ENCODE measurements at regions not wholly inside any gene's neighbourhood (a gene's known extent, or its start where the extent isn't known, plus 50 kb on each side); places are given as distances from the start of the nearest gene placed in this dataset.

DNA sequence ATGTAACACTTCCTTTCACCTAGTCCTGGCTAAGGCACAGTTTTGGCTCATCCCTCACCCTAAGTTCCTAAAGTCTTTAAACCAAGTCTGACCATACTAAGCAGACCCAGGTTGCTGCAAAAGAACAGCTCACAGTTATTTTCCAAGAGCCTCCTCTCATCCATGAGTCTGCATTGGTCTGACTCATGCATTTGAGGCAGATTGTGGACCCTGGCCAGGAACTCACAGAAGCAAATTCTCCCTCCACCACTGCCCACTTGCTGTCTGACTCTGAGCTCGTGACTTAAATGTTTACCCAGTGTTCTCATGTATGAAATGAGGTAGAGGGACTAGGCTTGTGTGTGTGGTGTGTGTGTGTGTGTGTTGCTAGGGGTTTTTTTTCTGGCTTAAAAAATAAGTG lies 1272.8 kb downstream of the TYW1 start:
- H4K20me1 ChIP-seq (ENCODE audit: insufficient read depth, low read length), result no peaks in the 10 kb centered on the region
- no peak overlapping the region for H2AFZ ChIP-seq (ENCODE audit: low read depth, low read length)
- H3K4me1 ChIP-seq (ENCODE audit: insufficient read depth, low read length), result no peaks in the 10 kb centered on the region
- H3K27me3 ChIP-seq (ENCODE audit: insufficient read depth, low read length, poor library complexity), result no peaks in the 10 kb centered on the region
- ATAC-seq (ENCODE audit: insufficient read depth, low read depth) (no peak), DNase-seq (no peak)
- H3K36me3 ChIP-seq (ENCODE audit: insufficient read depth, low read length), result no peaks in the 10 kb centered on the region
- H3K4me3 ChIP-seq (ENCODE audit: low read depth in 1 of 2, low read length in 2 of 2), result no peak overlapping the region
- H3K9me3 ChIP-seq (ENCODE audit: insufficient read depth, low read length, severe bottlenecking), result peaks cover 25% of the 10 kb centered on the region
- TF ChIP-seq, protein P1, sequence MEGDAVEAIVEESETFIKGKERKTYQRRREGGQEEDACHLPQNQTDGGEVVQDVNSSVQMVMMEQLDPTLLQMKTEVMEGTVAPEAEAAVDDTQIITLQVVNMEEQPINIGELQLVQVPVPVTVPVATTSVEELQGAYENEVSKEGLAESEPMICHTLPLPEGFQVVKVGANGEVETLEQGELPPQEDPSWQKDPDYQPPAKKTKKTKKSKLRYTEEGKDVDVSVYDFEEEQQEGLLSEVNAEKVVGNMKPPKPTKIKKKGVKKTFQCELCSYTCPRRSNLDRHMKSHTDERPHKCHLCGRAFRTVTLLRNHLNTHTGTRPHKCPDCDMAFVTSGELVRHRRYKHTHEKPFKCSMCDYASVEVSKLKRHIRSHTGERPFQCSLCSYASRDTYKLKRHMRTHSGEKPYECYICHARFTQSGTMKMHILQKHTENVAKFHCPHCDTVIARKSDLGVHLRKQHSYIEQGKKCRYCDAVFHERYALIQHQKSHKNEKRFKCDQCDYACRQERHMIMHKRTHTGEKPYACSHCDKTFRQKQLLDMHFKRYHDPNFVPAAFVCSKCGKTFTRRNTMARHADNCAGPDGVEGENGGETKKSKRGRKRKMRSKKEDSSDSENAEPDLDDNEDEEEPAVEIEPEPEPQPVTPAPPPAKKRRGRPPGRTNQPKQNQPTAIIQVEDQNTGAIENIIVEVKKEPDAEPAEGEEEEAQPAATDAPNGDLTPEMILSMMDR (IDR thresholded peaks at IDR 0.05; ENCODE audit: borderline replicate concordance, extremely low read depth, low read length, poor library complexity, severe bottlenecking), result no peak
- no peak for TF ChIP-seq EZH2 (IDR thresholded peaks at IDR 0.05; ENCODE audit: borderline replicate concordance, low read depth, low read length, severe bottlenecking)
- H3K9ac ChIP-seq (ENCODE audit: low read depth, low read length), result no peak overlapping the region
- H3K4me2 ChIP-seq (ENCODE audit: insufficient read depth, low read length), result no peak overlapping the region
- no peaks in the 10 kb centered on the region for H3K79me2 ChIP-seq (ENCODE audit: insufficient read depth, low read length)
- H3K27ac ChIP-seq (ENCODE audit: low read length), result no peak overlapping the region

DNA sequence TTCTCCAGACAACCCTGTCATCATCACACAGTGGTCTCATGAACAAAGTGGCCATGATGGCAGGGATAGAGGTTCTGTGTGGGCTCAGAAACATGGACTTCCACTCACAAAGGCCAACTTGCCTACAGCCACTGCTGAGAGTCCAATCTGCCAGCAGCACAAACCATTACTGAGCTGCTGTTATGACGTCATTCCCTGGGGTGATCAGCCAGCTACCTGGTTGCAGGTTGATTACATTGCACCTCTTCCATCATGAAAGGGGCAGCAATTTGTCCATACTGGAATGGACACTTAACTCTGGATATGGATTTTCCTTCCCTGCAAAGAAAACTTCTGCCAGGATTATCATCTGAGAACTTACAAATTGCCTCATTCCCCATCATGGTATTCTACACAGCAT lies 1275.9 kb downstream of the TYW1 start:
- no peak overlapping the region for H2AFZ ChIP-seq (ENCODE audit: low read depth, low read length)
- no peaks in the 10 kb centered on the region for H3K79me2 ChIP-seq (ENCODE audit: insufficient read depth, low read length)
- no peaks in the 10 kb centered on the region for H3K4me1 ChIP-seq (ENCODE audit: insufficient read depth, low read length)
- no peaks in the 10 kb centered on the region for H3K27me3 ChIP-seq (ENCODE audit: insufficient read depth, low read length, poor library complexity)
- DNase-seq (no peak), ATAC-seq (ENCODE audit: insufficient read depth, low read depth) (no peak)
- H3K36me3 ChIP-seq (ENCODE audit: insufficient read depth, low read length), result no peaks in the 10 kb centered on the region
- no peak overlapping the region for H3K4me3 ChIP-seq (ENCODE audit: low read depth in 1 of 2, low read length in 2 of 2)
- no peaks in the 10 kb centered on the region for H4K20me1 ChIP-seq (ENCODE audit: insufficient read depth, low read length)
- TF ChIP-seq, protein P1 (IDR thresholded peaks at IDR 0.05; ENCODE audit: borderline replicate concordance, extremely low read depth, low read length, poor library complexity, severe bottlenecking), result no peak
- TF ChIP-seq EZH2 (IDR thresholded peaks at IDR 0.05; ENCODE audit: borderline replicate concordance, low read depth, low read length, severe bottlenecking), result no peak
- H3K9ac ChIP-seq (ENCODE audit: low read depth, low read length), result no peak overlapping the region
- no peak overlapping the region for H3K4me2 ChIP-seq (ENCODE audit: insufficient read depth, low read length)
- H3K9me3 ChIP-seq (ENCODE audit: insufficient read depth, low read length, severe bottlenecking), result peaks cover 5% of the 10 kb centered on the region
- no peak overlapping the region for H3K27ac ChIP-seq (ENCODE audit: low read length)

DNA sequence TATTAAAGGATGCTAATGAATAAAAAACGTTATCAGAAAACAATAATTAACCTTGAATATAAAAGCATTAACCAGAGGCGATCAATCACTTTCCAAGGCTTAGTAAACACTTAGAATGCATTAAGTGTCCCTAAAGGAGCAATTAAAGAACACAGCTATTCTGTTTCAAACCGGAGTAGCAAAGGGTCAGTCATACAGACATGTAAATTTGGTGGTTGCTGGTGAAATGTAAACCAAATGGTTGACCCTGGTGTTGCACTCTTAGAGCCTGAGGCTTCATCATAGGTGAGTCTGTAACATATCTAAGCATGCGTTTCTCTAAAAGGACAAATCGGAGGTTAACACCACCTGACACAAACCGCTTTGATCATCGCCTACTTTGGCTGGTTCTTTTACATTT lies 1280.1 kb downstream of the TYW1 start:
- H3K9ac ChIP-seq (ENCODE audit: low read depth, low read length), result no peak overlapping the region
- no peak overlapping the region for H3K4me2 ChIP-seq (ENCODE audit: insufficient read depth, low read length)
- no peak overlapping the region for H3K27ac ChIP-seq (ENCODE audit: low read length)
- H3K36me3 ChIP-seq (ENCODE audit: insufficient read depth, low read length), result no peaks in the 10 kb centered on the region
- H3K27me3 ChIP-seq (ENCODE audit: insufficient read depth, low read length, poor library complexity), result no peaks in the 10 kb centered on the region
- no peaks in the 10 kb centered on the region for H4K20me1 ChIP-seq (ENCODE audit: insufficient read depth, low read length)
- TF ChIP-seq EZH2 (IDR thresholded peaks at IDR 0.05; ENCODE audit: borderline replicate concordance, low read depth, low read length, severe bottlenecking), result no peak
- TF ChIP-seq, protein P1 (IDR thresholded peaks at IDR 0.05; ENCODE audit: borderline replicate concordance, extremely low read depth, low read length, poor library complexity, severe bottlenecking), result no peak
- no peaks in the 10 kb centered on the region for H3K4me1 ChIP-seq (ENCODE audit: insufficient read depth, low read length)
- DNase-seq (no peak), ATAC-seq (ENCODE audit: insufficient read depth, low read depth) (no peak)
- H3K4me3 ChIP-seq (ENCODE audit: low read depth in 1 of 2, low read length in 2 of 2), result no peak overlapping the region
- H3K9me3 ChIP-seq (ENCODE audit: insufficient read depth, low read length, severe bottlenecking), result peaks cover 5% of the 10 kb centered on the region
- H3K79me2 ChIP-seq (ENCODE audit: insufficient read depth, low read length), result no peaks in the 10 kb centered on the region
- no peak overlapping the region for H2AFZ ChIP-seq (ENCODE audit: low read depth, low read length)

DNA sequence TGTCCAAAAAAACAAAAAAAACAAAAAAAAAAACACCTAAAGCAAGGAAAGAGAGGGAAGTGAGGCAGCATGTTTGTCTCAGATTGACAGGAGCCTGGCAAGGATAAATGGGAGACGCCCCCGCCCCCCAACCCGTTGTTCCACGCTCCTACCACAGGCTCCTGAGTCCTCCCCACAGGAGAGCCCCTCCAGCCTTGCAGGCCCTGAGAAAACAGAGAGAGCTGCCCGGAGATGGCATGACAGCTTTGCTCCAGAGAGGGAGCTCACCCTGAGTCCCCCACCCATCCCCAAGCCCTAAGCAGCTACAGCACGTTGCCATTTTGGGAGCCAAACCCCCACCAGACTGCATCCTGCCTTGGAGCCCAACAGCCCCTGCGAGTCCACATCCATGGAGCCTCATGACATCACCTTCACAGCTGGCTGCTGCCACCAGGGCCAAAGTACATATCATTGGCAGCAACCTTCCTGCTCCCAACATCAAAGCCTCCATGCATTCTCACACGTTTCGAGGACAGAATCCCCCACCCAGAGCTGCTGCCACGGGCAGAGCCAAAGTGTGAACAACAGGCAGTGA lies 1283.3 kb downstream of the TYW1 start:
- Histone ChIP-seq H3K4me3 (ENCODE audit: low read depth in 1 of 2, low read length in 2 of 2) (no peak overlapping the region), H3K9me3 (ENCODE audit: insufficient read depth, low read length, severe bottlenecking) (no peaks in the 10 kb centered on the region), H4K20me1 (ENCODE audit: insufficient read depth, low read length) (no peaks in the 10 kb centered on the region), H3K79me2 (ENCODE audit: insufficient read depth, low read length) (no peaks in the 10 kb centered on the region), H3K4me1 (ENCODE audit: insufficient read depth, low read length) (no peaks in the 10 kb centered on the region), H3K27me3 (ENCODE audit: insufficient read depth, low read length, poor library complexity) (no peaks in the 10 kb centered on the region), H3K4me2 (ENCODE audit: insufficient read depth, low read length) (no peak overlapping the region), H3K9ac (ENCODE audit: low read depth, low read length) (no peak overlapping the region), H3K36me3 (ENCODE audit: insufficient read depth, low read length) (no peaks in the 10 kb centered on the region), H3K27ac (ENCODE audit: low read length) (no peak overlapping the region), H2AFZ (ENCODE audit: low read depth, low read length) (no peak overlapping the region)
- no peak for TF ChIP-seq EZH2 (IDR thresholded peaks at IDR 0.05; ENCODE audit: borderline replicate concordance, low read depth, low read length, severe bottlenecking)
- TF ChIP-seq, protein P1 (IDR thresholded peaks at IDR 0.05; ENCODE audit: borderline replicate concordance, extremely low read depth, low read length, poor library complexity, severe bottlenecking), result no peak
- DNase-seq (no peak), ATAC-seq (ENCODE audit: insufficient read depth, low read depth) (no peak)

Data from DND-41 (cell line).